Endothelial cell of umbilical vein (primary cell): ENCODE measurements at regions not wholly inside any gene's neighbourhood (a gene's known extent, or its start where the extent isn't known, plus 50 kb on each side); places are given as distances from the start of the nearest gene placed in this dataset.

Experiments used
- BruUV-seq: library from RNA; stranded (reverse); fragments of 400-500 nt; replicated peaks from 2 replicates; lab custom pipeline; 2021; lab: Mats Ljungman, UMichigan
- CTCF ChIA-PET: fragments of 300-600, 350-600 bp; sonication (Branson Sonifier 250); formaldehyde crosslinking; loops from one replicate; lab custom pipeline; 2021; ENCODE audit warnings: antibody characterized with exemption, inconsistent platforms; lab: Charles Lee
- POLR2A ChIA-PET: fragments of 300-600, 350-600 bp; sonication (Branson Sonifier 250); formaldehyde crosslinking; loops from one replicate; lab custom pipeline; 2021; ENCODE audit warnings: antibody characterized with exemption, inconsistent platforms; lab: Charles Lee
- DNase-seq: peaks from one replicate; pipeline ENCODE4 v3.0.0-alpha.2; 2011; ENCODE audit warnings: low read depth, low spot score
- FAIRE-seq: peaks from 2 replicates; lab custom pipeline; 2011; peaks lifted over from hg19 to GRCh38; lab: Jason Lieb, UNC
- H2AFZ ChIP-seq: 2 replicates; pipeline ENCODE4 v1.6.0; 2012; ENCODE audit warnings: low read depth, low read length, control low read depth, inconsistent platforms
- H3K27ac ChIP-seq: 2 replicates; pipeline ENCODE4 v1.5.1; 2011; ENCODE audit warnings: low read depth, mild to moderate bottlenecking, control low read depth, low read length, moderate library complexity; ENCODE audit not compliant: insufficient read depth
- H3K27me3 ChIP-seq, 2 experiments: 2 replicates each; pipeline versions ENCODE4 v1.6.0 to v1.6.1; 2011; ENCODE audit warnings: low read length in 2 of 2, mixed read lengths in 1 of 2; ENCODE audit not compliant: control insufficient read depth in 2 of 2, insufficient read depth in 2 of 2
- H3K36me3 ChIP-seq, 2 experiments: 2 replicates in 1 of 2; 3 replicates in 1 of 2; pipeline ENCODE4 v1.5.1; 2011; ENCODE audit warnings: low read length in 2 of 2, mild to moderate bottlenecking in 1 of 2, moderate library complexity in 1 of 2; ENCODE audit not compliant: control insufficient read depth in 2 of 2, insufficient read depth in 2 of 2; ENCODE audit errors: extremely low read depth in 1 of 2
- H3K4me1 ChIP-seq: 3 replicates; pipeline ENCODE4 v1.5.1; 2011; ENCODE audit warnings: mild to moderate bottlenecking, low read length; ENCODE audit not compliant: control insufficient read depth, insufficient read depth; ENCODE audit errors: extremely low read depth
- H3K4me2 ChIP-seq: 2 replicates; pipeline ENCODE4 v1.6.1; 2011; ENCODE audit warnings: low read length, control low read depth, mixed read lengths; ENCODE audit not compliant: insufficient read depth
- H3K4me3 ChIP-seq, 3 experiments: fragments of 200-600 bp in 1 of 3; sonication (generic), shearing (Covaris generic) in 1 of 3; replicated peaks in 1 of 3; 2 replicates each; pipeline ENCODE4 v1.5.1; 2011 to 2016; ENCODE audit warnings: control low read depth in 3 of 3, low read length in 3 of 3, mild to moderate bottlenecking in 2 of 3, inconsistent platforms in 1 of 3, low read depth in 1 of 3, moderate library complexity in 1 of 3; ENCODE audit not compliant: insufficient read depth in 1 of 3
- H3K79me2 ChIP-seq: 2 replicates; pipeline ENCODE4 v1.6.0; 2012; ENCODE audit warnings: low read length, inconsistent platforms; ENCODE audit not compliant: control insufficient read depth, insufficient read depth
- H3K9ac ChIP-seq: replicated peaks from 2 replicates; pipeline ENCODE3; 2011; ENCODE audit warnings: low read length, control low read depth; ENCODE audit not compliant: insufficient read depth; ENCODE audit errors: extremely low read depth
- H3K9me1 ChIP-seq: replicated peaks from 3 replicates; pipeline ENCODE4 v1.6.0; 2011; ENCODE audit warnings: mild to moderate bottlenecking, low read length; ENCODE audit not compliant: control insufficient read depth, insufficient read depth; ENCODE audit errors: extremely low read depth
- H3K9me3 ChIP-seq: replicated peaks from 2 replicates; pipeline ENCODE4 v1.5.1; 2012; ENCODE audit warnings: low read length, inconsistent platforms; ENCODE audit not compliant: control insufficient read depth, insufficient read depth
- H4K20me1 ChIP-seq: replicated peaks from 2 replicates; pipeline ENCODE3; 2011; ENCODE audit warnings: mild to moderate bottlenecking, low read length; ENCODE audit not compliant: control insufficient read depth, insufficient read depth; ENCODE audit errors: extremely low read depth
- CTCF ChIP-seq, 2 donors: IDR thresholded peaks; 1 replicate in 1 of 2; 2 replicates in 1 of 2; pipeline ENCODE4 v1.5.1; 2011; ENCODE audit warnings: low read length in 2 of 2, mild to moderate bottlenecking in 2 of 2, moderate library complexity in 2 of 2, control low read depth in 1 of 2, inconsistent platforms in 1 of 2, low read depth in 1 of 2; ENCODE audit not compliant: insufficient read depth in 1 of 2; ENCODE audit errors: extremely low read depth in 1 of 2
- FOS ChIP-seq: IDR thresholded peaks from 2 replicates; pipeline ENCODE4 v1.6.1; 2011; ENCODE audit warnings: mild to moderate bottlenecking, low read length, moderate library complexity, borderline replicate concordance; ENCODE audit not compliant: insufficient read depth
- GATA2 ChIP-seq: IDR thresholded peaks from 2 replicates; pipeline ENCODE4 v1.7.0; 2011; ENCODE audit warnings: low read depth, mild to moderate bottlenecking, moderate library complexity, mixed read lengths, low read length; ENCODE audit not compliant: insufficient read length, insufficient read depth
- JUN ChIP-seq: IDR thresholded peaks from 2 replicates; pipeline ENCODE4 v1.6.1; 2011; ENCODE audit warnings: borderline replicate concordance, low read depth; ENCODE audit not compliant: insufficient read length, insufficient read depth
- MYC ChIP-seq: IDR thresholded peaks from one replicate; pipeline ENCODE4 v1.6.1; 2011; ENCODE audit warnings: mild to moderate bottlenecking, low read depth, low read length
- POLR2A ChIP-seq: IDR thresholded peaks from 2 replicates; pipeline ENCODE4 v1.6.1; 2012; ENCODE audit warnings: low read depth, mild to moderate bottlenecking, control low read depth, low read length
- dilution Hi-C: fragments of 300-500 bp; cut with MboI; formaldehyde crosslinking; loops from one replicate; pipeline ENCODE4 v1.15.0; 2019; ENCODE audit warnings: low sequenced_read_pairs; ENCODE audit not compliant: extremely low pct_ligation_motif_present
- intact Hi-C: fragments of 100-400 bp; cut with micrococcal nuclease; formaldehyde crosslinking; loops from one replicate; pipeline ENCODE4 v1.10.0; 2022
- TF ChIP-seq, protein P1 (sequence below): IDR thresholded peaks from 2 replicates; pipeline ENCODE4 v1.6.1; 2011; ENCODE audit not compliant: insufficient read depth, insufficient read length

DNA sequence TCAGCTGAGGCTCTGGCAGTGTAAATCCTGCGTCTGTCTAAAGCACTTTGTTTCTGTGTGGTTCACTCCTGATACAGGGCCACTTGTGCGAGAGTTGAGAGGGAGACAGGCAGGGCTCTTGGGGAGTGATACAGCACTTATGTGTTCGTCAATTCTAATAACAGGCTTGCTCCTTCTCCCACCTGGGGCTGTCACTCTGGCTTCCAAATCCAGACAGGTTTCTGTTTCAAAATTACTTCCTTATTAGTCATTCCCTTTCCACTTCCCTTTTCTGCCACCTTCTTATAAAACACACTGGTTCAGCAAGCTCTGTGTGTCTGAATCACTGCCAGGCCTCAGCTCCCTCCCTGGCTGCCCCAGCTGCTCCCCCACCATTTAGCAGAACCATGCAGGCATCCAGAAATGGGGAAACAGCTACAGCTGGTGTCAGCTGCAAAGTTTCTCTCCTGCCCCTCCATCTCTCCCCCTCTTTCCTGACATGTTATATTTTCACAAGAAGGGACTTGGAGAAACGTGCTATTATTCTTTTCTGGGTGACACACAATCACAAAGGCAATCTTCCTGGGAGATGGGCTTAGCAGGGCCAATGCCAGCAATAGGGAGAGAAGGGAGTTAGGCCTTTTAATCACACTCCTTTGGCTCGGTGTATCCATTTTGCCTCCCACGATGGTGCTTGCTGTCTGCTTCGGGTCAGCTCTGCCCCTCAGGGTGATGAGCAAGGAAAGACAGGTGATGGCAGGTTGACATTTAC, 58.4 kb upstream of the ZNRF2 start:
- ChIA-PET CTCF (interaction anchor here (0.7 kb wide), 1 partner anchor 20 kb away, joined by 3 read pairs; no protein-coding TSS in a partner anchor), POLR2A (no interaction called here)
- intact Hi-C loops = no loop called here
- H3K9me1 ChIP-seq = no peaks in the 10 kb centered on the region
- DNase-seq = peak; percentile 56
- H3K36me3 ChIP-seq = no peaks in the 10 kb centered on the region
- H3K9me3 ChIP-seq = no peaks in the 10 kb centered on the region
- no peaks in the 10 kb centered on the region for H3K79me2 ChIP-seq
- H3K27ac ChIP-seq = no peak overlapping the region
- H3K4me2 ChIP-seq = peak overlapping the region; percentile 10
- TF ChIP-seq POLR2A = no peak
- TF ChIP-seq JUN = peak; percentile 24
- TF ChIP-seq FOS = peak; percentile 25
- TF ChIP-seq MYC = no peak
- no peaks in the 10 kb centered on the region for H4K20me1 ChIP-seq
- no peak overlapping the region for H3K4me3 ChIP-seq
- no TSS peak for BruUV-seq
- H3K27me3 ChIP-seq = peaks cover 4 to 8% of the 10 kb centered on the region in 2 experiments
- FAIRE-seq = peak; percentile 79
- H3K9ac ChIP-seq = no peak overlapping the region
- peaks cover 9% of the 10 kb centered on the region for H3K4me1 ChIP-seq
- H2AFZ ChIP-seq = peak overlapping the region; percentile 41
- dilution Hi-C loops = no loop called here

DNA sequence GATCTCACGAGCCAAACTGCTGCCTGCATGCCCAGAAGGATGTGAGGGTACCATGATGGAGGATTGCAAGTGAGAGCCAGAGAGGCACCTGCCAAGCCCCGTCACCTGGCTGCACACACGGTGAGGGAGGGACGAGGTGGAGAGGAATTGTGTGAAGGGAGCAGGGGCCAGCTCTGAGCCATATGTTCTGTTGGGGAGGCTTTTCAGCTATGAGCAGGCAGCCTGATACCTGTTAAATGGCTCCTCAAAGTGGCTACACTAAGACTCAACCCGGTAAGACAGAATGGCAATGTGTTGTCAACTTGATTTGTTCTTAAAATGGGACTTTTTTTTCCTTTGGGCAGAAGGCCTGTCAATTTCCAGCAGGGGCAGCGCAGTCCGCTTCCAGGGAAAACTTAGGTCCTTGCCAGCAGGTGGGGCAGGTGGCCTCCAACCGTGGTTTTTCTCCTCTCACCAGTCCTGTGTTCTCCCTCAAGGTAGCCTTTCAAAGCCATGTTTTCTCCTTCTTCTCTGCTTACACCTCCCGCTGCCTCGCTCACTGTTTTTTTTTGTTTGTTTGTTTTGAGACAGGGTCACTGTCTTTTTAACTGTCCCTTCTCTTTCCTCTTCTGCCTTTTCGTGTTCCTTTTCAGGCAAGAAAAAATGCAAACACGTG, 57.7 kb upstream of the ZNRF2 start:
- Histone ChIP-seq H3K27ac (no peak overlapping the region), H3K9me3 (no peaks in the 10 kb centered on the region), H3K4me1 (peaks cover 9% of the 10 kb centered on the region), H2AFZ (no peak overlapping the region), H3K9ac (no peak overlapping the region), H3K4me3 (no peak overlapping the region), H3K9me1 (no peaks in the 10 kb centered on the region), H4K20me1 (no peaks in the 10 kb centered on the region), H3K36me3 (no peaks in the 10 kb centered on the region), H3K4me2 (no peak overlapping the region), H3K79me2 (no peaks in the 10 kb centered on the region), H3K27me3 (peaks cover 8% of the 10 kb centered on the region in 2 experiments)
- CTCF ChIA-PET = interaction anchor here (0.7 kb wide), 1 partner anchor 21 kb away, joined by 3 read pairs; no protein-coding TSS in a partner anchor
- FAIRE-seq = no peak
- dilution Hi-C loops (no loop called here), intact Hi-C loops (no loop called here)
- POLR2A ChIA-PET = no interaction called here
- no peak for DNase-seq
- no TSS peak for BruUV-seq
- TF ChIP-seq MYC (no peak), POLR2A (no peak), CTCF (IDR thresholded peaks at IDR 0.05; ENCODE audit: extremely low read depth in 1 of 2, insufficient read depth in 1 of 2, low read depth in 1 of 2, low read length in 2 of 2) (peak; percentile 9 to 23), JUN (no peak), GATA2 (no peak)
- TF ChIP-seq, protein P1, sequence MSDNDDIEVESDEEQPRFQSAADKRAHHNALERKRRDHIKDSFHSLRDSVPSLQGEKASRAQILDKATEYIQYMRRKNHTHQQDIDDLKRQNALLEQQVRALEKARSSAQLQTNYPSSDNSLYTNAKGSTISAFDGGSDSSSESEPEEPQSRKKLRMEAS = no peak
